BJ (cell line): ENCODE measurements at regions not wholly inside any gene's neighbourhood (a gene's known extent, or its start where the extent isn't known, plus 50 kb on each side); places are given as distances from the start of the nearest gene placed in this dataset. TPM values are rescaled to one million over a fixed set of nuclear protein-coding genes. Genes with fewer than 3 reads are reported as not detected.

Experiments used
- CTCF ChIA-PET: fragments of 350-600 bp; formaldehyde crosslinking; extraction: SDS; loops from one replicate; lab custom pipeline; 2021; ENCODE audit warnings: antibody characterized with exemption, inconsistent platforms; lab: Yijun Ruan, JAX
- POLR2A ChIA-PET: fragments of 300-600 bp; sonication (Branson Sonifier 250); formaldehyde crosslinking; extraction: SDS; loops from one replicate; lab custom pipeline; 2021; ENCODE audit warnings: antibody characterized with exemption; lab: Charles Lee
- DNase-seq: peaks from one replicate; pipeline ENCODE4 v3.0.0-alpha.2; 2011; ENCODE audit warnings: low read depth
- H3K27me3 ChIP-seq: 2 replicates; pipeline ENCODE4 v1.6.0; 2011; ENCODE audit warnings: low read length; ENCODE audit not compliant: control insufficient read depth, insufficient read depth
- H3K36me3 ChIP-seq: 2 replicates; pipeline ENCODE4 v1.5.1; 2011; ENCODE audit warnings: low read length; ENCODE audit not compliant: control insufficient read depth, insufficient read depth
- H3K4me3 ChIP-seq: 2 replicates; pipeline ENCODE4 v1.5.1; 2011; ENCODE audit warnings: low read depth, mild to moderate bottlenecking, control low read depth, low read length
- small RNA-seq: library from RNA; depleted of rRNA; stranded (forward); fragments of <200 nt; gene quantifications from one replicate; pipeline ENCODE3, GENCODE V24; 2012; ENCODE audit warnings: low replicate concordance, low read depth; ENCODE audit not compliant: insufficient read length
- TF ChIP-seq, protein P1 (sequence below): IDR thresholded peaks from 2 replicates; pipeline ENCODE4 v1.5.1; 2011; ENCODE audit warnings: low read depth, mild to moderate bottlenecking, control low read depth, inconsistent platforms, low read length, moderate library complexity; ENCODE audit not compliant: insufficient read depth

DNA sequence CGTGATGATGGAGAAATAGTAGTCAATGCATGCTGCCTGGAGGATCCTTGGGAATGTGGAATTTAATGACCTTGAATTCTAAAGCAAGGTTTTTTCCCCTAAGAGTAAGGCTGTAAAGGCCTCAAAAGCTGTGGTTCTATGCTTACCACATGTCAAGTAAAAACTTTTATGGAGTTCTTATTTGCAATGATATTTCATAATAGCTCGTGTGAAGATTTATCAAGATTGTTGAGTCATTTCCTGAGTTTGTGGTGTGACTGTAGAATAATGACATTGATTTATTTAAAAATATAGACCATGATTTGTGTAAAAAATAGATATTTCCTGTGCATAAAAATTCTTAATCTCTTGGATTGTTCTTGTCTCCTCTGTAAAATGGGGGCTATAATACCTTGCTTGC lies 67.5 kb upstream of the SORCS1 start:
- CTCF ChIA-PET = no interaction called here
- DNase-seq = no peak
- TF ChIP-seq, protein P1, sequence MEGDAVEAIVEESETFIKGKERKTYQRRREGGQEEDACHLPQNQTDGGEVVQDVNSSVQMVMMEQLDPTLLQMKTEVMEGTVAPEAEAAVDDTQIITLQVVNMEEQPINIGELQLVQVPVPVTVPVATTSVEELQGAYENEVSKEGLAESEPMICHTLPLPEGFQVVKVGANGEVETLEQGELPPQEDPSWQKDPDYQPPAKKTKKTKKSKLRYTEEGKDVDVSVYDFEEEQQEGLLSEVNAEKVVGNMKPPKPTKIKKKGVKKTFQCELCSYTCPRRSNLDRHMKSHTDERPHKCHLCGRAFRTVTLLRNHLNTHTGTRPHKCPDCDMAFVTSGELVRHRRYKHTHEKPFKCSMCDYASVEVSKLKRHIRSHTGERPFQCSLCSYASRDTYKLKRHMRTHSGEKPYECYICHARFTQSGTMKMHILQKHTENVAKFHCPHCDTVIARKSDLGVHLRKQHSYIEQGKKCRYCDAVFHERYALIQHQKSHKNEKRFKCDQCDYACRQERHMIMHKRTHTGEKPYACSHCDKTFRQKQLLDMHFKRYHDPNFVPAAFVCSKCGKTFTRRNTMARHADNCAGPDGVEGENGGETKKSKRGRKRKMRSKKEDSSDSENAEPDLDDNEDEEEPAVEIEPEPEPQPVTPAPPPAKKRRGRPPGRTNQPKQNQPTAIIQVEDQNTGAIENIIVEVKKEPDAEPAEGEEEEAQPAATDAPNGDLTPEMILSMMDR = no peak
- Histone ChIP-seq H3K36me3 (no peaks in the 10 kb centered on the region), H3K27me3 (no peaks in the 10 kb centered on the region), H3K4me3 (no peak overlapping the region)
- POLR2A ChIA-PET = no interaction called here

DNA sequence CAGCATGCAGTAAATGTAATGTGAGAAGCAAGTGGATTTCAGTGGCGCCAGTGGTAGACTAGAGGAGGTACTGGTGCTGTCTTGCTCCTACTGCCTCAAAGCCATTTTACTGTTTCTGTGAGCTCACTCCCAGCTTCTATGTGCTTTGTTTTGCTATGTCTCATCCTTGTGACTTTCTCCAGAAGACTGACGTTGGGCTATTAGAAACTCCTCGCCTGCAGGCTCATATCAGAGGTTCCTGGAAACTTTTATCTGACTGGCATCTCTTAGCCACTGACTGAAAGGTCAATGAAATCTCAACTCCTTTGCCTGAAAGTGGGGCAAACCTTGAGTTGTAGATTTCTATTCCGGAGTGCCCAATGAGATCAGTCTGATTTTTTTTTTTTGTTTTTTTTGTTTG lies 66.4 kb upstream of the SORCS1 start:
- TF ChIP-seq, protein P1 = no peak
- no peaks in the 10 kb centered on the region for H3K27me3 ChIP-seq
- no peak overlapping the region for H3K4me3 ChIP-seq
- H3K36me3 ChIP-seq = no peaks in the 10 kb centered on the region
- no peak for DNase-seq
- ChIA-PET CTCF (no interaction called here), POLR2A (no interaction called here)

DNA sequence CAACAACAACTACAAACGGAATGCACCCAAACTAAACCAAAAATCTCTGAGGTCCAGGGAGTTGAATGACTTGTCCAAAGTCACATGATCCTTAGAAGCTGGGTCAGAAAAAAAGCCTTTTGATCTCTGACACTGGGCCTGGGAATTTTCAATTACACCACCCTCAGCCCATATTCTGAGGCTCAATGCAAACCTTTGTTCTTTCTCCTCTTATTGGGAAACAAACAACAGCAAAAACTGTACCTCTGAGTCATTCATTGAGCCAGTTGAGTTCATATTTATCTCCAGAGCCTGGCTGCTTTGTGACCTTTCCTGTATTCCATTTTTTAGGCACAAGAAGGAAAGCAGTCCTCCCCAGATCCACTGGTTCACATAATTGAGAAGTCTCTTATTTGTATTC lies 51.2 kb upstream of the SORCS1 start:
- no peak for DNase-seq
- CTCF ChIA-PET = no interaction called here
- Histone ChIP-seq H3K27me3 (no peaks in the 10 kb centered on the region), H3K4me3 (no peak overlapping the region), H3K36me3 (no peaks in the 10 kb centered on the region)
- POLR2A ChIA-PET = no interaction called here
- TF ChIP-seq, protein P1 = no peak

Small RNA genes in the stretch of these regions (small RNA-seq; reads per million reads assigned to genes)
- gene AL390123.1 (not detected), gene RNA5SP326 (not detected), gene RNU5B-6P (not detected), gene RNU6-839P (not detected)
